HG03280 (cell line): ENCODE measurements at regions not wholly inside any gene's neighbourhood (a gene's known extent, or its start where the extent isn't known, plus 50 kb on each side); places are given as distances from the start of the nearest gene placed in this dataset.
"Not testable (repeated sequence)": the region's sequence is repeated elsewhere in the genome, so short reads cannot be mapped to it uniquely, and the experiment has no call there.

ENCODE experiments used
- ATAC-seq: cut with Tn5 transposase; IDR thresholded peaks from one replicate; pipeline ENCODE4 v1.9.1; 2021; ENCODE audit warnings: mild to moderate bottlenecking, moderate library complexity; ENCODE audit not compliant: unreplicated experiment

GRCh38 chr13:63249411-63250187 lies 1834.0 kb upstream of the PCDH20 start:
- no peak for ATAC-seq

GRCh38 chr13:63236667-63237396 lies 1821.2 kb upstream of the PCDH20 start:
- not testable (repeated sequence) for ATAC-seq

- ATAC-seq: not testable (repeated sequence)
Measured at GRCh38 chr13:63218596-63218995, 1802.9 kb upstream of the PCDH20 start.

- no peak for ATAC-seq
Measured at GRCh38 chr13:63209330-63210017, 1793.8 kb upstream of the PCDH20 start.

- ATAC-seq: no peak
Measured at GRCh38 chr13:63208826-63209225, 1793.2 kb upstream of the PCDH20 start.

- ATAC-seq: no peak
Measured at GRCh38 chr13:63206461-63206860, 1790.8 kb upstream of the PCDH20 start.

GRCh38 chr13:63201493-63201892 lies 1785.8 kb upstream of the PCDH20 start:
- no peak for ATAC-seq

GRCh38 chr13:63199508-63199907 lies 1783.9 kb upstream of the PCDH20 start:
- ATAC-seq: no peak

GRCh38 chr13:63198071-63198470 lies 1782.4 kb upstream of the PCDH20 start:
- no peak for ATAC-seq

- ATAC-seq: no peak
Measured at GRCh38 chr13:63195726-63196125, 1780.1 kb upstream of the PCDH20 start.

- ATAC-seq: no peak
Measured at GRCh38 chr13:63190742-63191141, 1775.1 kb upstream of the PCDH20 start.

GRCh38 chr13:63190219-63190618 lies 1774.6 kb upstream of the PCDH20 start:
- ATAC-seq: no peak

- ATAC-seq: no peak
Measured at GRCh38 chr13:63189712-63190111, 1774.1 kb upstream of the PCDH20 start.

- ATAC-seq: no peak
Measured at GRCh38 chr13:63184693-63185092, 1769.0 kb upstream of the PCDH20 start.

- ATAC-seq: no peak
Measured at GRCh38 chr13:63175536-63175935, 1759.9 kb upstream of the PCDH20 start.

GRCh38 chr13:63167699-63168337 lies 1752.2 kb upstream of the PCDH20 start:
- no peak for ATAC-seq

GRCh38 chr13:63166345-63166744 lies 1750.7 kb upstream of the PCDH20 start:
- ATAC-seq: no peak

GRCh38 chr13:63163903-63164302 lies 1748.3 kb upstream of the PCDH20 start:
- no peak for ATAC-seq

- ATAC-seq: no peak
Measured at GRCh38 chr13:63161219-63161618, 1745.6 kb upstream of the PCDH20 start.

- no peak for ATAC-seq
Measured at GRCh38 chr13:63156816-63157215, 1741.2 kb upstream of the PCDH20 start.

- no peak for ATAC-seq
Measured at GRCh38 chr13:63149375-63149774, 1733.7 kb upstream of the PCDH20 start.
